ENCODE measurements at regions not wholly inside any gene's neighbourhood (a gene's known extent, or its start where the extent isn't known, plus 50 kb on each side); places are given as distances from the start of the nearest gene placed in this dataset.

GRCh38 chr20:19885939-19886660 is 128.0 kb downstream of the RIN2 start:
- no peak for TF ChIP-seq CTCF (conservative IDR thresholded peaks at IDR 0.05)
- no peak for TF ChIP-seq EZH2 (IDR thresholded peaks at IDR 0.05; ENCODE audit: low read depth)
